Loucy (cell line): ENCODE measurements at regions not wholly inside any gene's neighbourhood (a gene's known extent, or its start where the extent isn't known, plus 50 kb on each side); places are given as distances from the start of the nearest gene placed in this dataset.

Source experiments
- CTCF ChIP-seq: fragments of 200-600 bp; sonication (generic); conservative IDR thresholded peaks from 2 replicates; pipeline ENCODE4 v1.5.1; 2014; ENCODE audit warnings: mild to moderate bottlenecking, antibody characterized with exemption, low read length
- EZH2phosphoT487 ChIP-seq: fragments of 200-600 bp; IDR thresholded peaks from 2 replicates; pipeline ENCODE4 v1.6.1; 2018; ENCODE audit warnings: antibody characterized with exemption, mild to moderate bottlenecking, moderate library complexity, borderline replicate concordance

GRCh38 chr21:38721055-38721454 lies 84.7 kb upstream of the ETS2 start:
- TF ChIP-seq CTCF (no peak), EZH2phosphoT487 (no peak)
